DND-41 (cell line): ENCODE measurements at regions not wholly inside any gene's neighbourhood (a gene's known extent, or its start where the extent isn't known, plus 50 kb on each side); places are given as distances from the start of the nearest gene placed in this dataset.
"Not testable (repeated sequence)": the region's sequence is repeated elsewhere in the genome, so short reads cannot be mapped to it uniquely, and the experiment has no call there.

ENCODE experiments used
- CTCF ChIP-seq: IDR thresholded peaks from 2 replicates; pipeline ENCODE4 v1.5.1; 2012; ENCODE audit warnings: borderline replicate concordance, low read length, moderate library complexity, mild to moderate bottlenecking; ENCODE audit not compliant: poor library complexity, severe bottlenecking; ENCODE audit errors: extremely low read depth
- EZH2 ChIP-seq: IDR thresholded peaks from 3 replicates; pipeline ENCODE4 v1.6.1; 2012; ENCODE audit warnings: borderline replicate concordance, low read depth, mild to moderate bottlenecking, moderate library complexity, low read length, inconsistent platforms; ENCODE audit not compliant: severe bottlenecking

GRCh38 chr17:20933040-20933439, 109.8 kb downstream of the USP22 start:
- not testable (repeated sequence) for TF ChIP-seq CTCF, EZH2
